ENCODE measurements at regions not wholly inside any gene's neighbourhood (a gene's known extent, or its start where the extent isn't known, plus 50 kb on each side); places are given as distances from the start of the nearest gene placed in this dataset.

GRCh38 chr17:79509008-79509407 is 101.8 kb downstream of the RBFOX3 start:
- TF ChIP-seq GATA2 (IDR thresholded peaks at IDR 0.05; ENCODE audit: low read depth, low read length) (no peak), GATA3 (IDR thresholded peaks at IDR 0.05; ENCODE audit: low read depth, low read length) (no peak)

All from SH-SY5Y (cell line).